OCI-LY3 (cell line): ENCODE measurements at regions not wholly inside any gene's neighbourhood (a gene's known extent, or its start where the extent isn't known, plus 50 kb on each side); places are given as distances from the start of the nearest gene placed in this dataset.

Source experiments
- H2AFZ ChIP-seq: fragments of 200-600, 300-600 bp; shearing (Covaris generic); 2 replicates; pipeline ENCODE4 v1.6.0; 2014; ENCODE audit warnings: antibody characterized with exemption, low read depth, low read length
- H3K27ac ChIP-seq: fragments of 200-600, 300-600 bp; sonication (generic); 2 replicates; pipeline ENCODE4 v1.5.1; 2014; ENCODE audit warnings: mild to moderate bottlenecking, low read length, moderate library complexity, mixed read lengths
- H3K27me3 ChIP-seq: fragments of 200-600, 300-600 bp; sonication (generic); 2 replicates; pipeline ENCODE4 v1.6.1; 2014; ENCODE audit warnings: low read depth, low read length, mixed read lengths
- H3K36me3 ChIP-seq: fragments of 200-600, 300-600 bp; sonication (generic); replicated peaks from 2 replicates; pipeline ENCODE3; 2014; ENCODE audit warnings: low read depth, low read length, mixed read lengths
- H3K4me1 ChIP-seq: fragments of 300-600, 200-600 bp; sonication (generic); 2 replicates; pipeline ENCODE4 v1.6.1; 2014; ENCODE audit warnings: low read length, mixed read lengths
- H3K4me2 ChIP-seq: fragments of 200-600, 300-600 bp; sonication (generic); 2 replicates; pipeline ENCODE4 v1.6.1; 2014; ENCODE audit warnings: low read length, mixed read lengths
- H3K4me3 ChIP-seq: fragments of 300-600, 200-600 bp; sonication (generic); 2 replicates; pipeline ENCODE4 v1.5.1; 2014; ENCODE audit warnings: antibody characterized with exemption, mild to moderate bottlenecking, low read length, moderate library complexity
- H3K79me2 ChIP-seq: fragments of 300-600, 200-600 bp; shearing (Covaris generic); 2 replicates; pipeline ENCODE4 v1.6.1; 2014; ENCODE audit warnings: mild to moderate bottlenecking, low read length, mixed read lengths
- H3K9ac ChIP-seq: fragments of 300-600, 200-600 bp; shearing (Covaris generic); 2 replicates; pipeline ENCODE4 v1.6.0; 2014; ENCODE audit warnings: mild to moderate bottlenecking, low read length, moderate library complexity
- H3K9me3 ChIP-seq: fragments of 200-600, 300-600 bp; shearing (Covaris generic); 2 replicates; pipeline ENCODE4 v1.6.1; 2014; ENCODE audit warnings: low read length, mixed read lengths; ENCODE audit not compliant: insufficient read depth
- H4K20me1 ChIP-seq: fragments of 200-600, 300-600 bp; sonication (generic); 2 replicates; pipeline ENCODE4 v1.6.1; 2016; ENCODE audit warnings: low read length, mixed read lengths; ENCODE audit not compliant: insufficient read depth
- CTCF ChIP-seq: fragments of 200-600, 300-600 bp; sonication (generic); IDR thresholded peaks from 2 replicates; pipeline ENCODE4 v1.5.1; 2014; ENCODE audit warnings: antibody characterized with exemption, low read length, low read depth
- EZH2phosphoT487 ChIP-seq: fragments of 200-600 bp; shearing (Covaris generic); IDR thresholded peaks from 2 replicates; pipeline ENCODE4 v1.6.1; 2018; ENCODE audit warnings: antibody characterized with exemption, mixed run types, low read depth

GRCh38 chr2:143936848-143937722 is 582.8 kb downstream of the ZEB2 start:
- no peak for TF ChIP-seq EZH2phosphoT487
- TF ChIP-seq CTCF = no peak
- peaks cover 87% of the 10 kb centered on the region for H3K4me1 ChIP-seq
- no peaks in the 10 kb centered on the region for H3K27me3 ChIP-seq
- peaks cover under 1% of the 10 kb centered on the region for H3K36me3 ChIP-seq
- H3K9ac ChIP-seq = peak overlapping the region; percentile 83
- H3K9me3 ChIP-seq = no peaks in the 10 kb centered on the region
- peak overlapping the region; percentile 61 for H3K4me3 ChIP-seq
- H3K4me2 ChIP-seq = peak overlapping the region; percentile 86
- no peak overlapping the region for H2AFZ ChIP-seq
- no peaks in the 10 kb centered on the region for H4K20me1 ChIP-seq
- no peaks in the 10 kb centered on the region for H3K79me2 ChIP-seq
- peak overlapping the region; percentile 97 for H3K27ac ChIP-seq

- Histone ChIP-seq H3K27ac (peak overlapping the region; percentile 97), H3K9ac (peak overlapping the region; percentile 83), H2AFZ (no peak overlapping the region), H3K36me3 (peaks cover 5% of the 10 kb centered on the region), H3K27me3 (no peaks in the 10 kb centered on the region), H3K4me3 (peak overlapping the region; percentile 61), H3K9me3 (no peaks in the 10 kb centered on the region), H3K4me1 (peaks cover 88% of the 10 kb centered on the region), H3K4me2 (peak overlapping the region; percentile 86), H4K20me1 (no peaks in the 10 kb centered on the region), H3K79me2 (no peaks in the 10 kb centered on the region)
- TF ChIP-seq EZH2phosphoT487 (no peak), CTCF (no peak)
Observed at GRCh38 chr2:143936538-143936847, 583.4 kb downstream of the ZEB2 start.

GRCh38 chr2:143935482-143935752 is 584.5 kb downstream of the ZEB2 start:
- no peaks in the 10 kb centered on the region for H3K27me3 ChIP-seq
- no peaks in the 10 kb centered on the region for H3K79me2 ChIP-seq
- H3K9me3 ChIP-seq = no peaks in the 10 kb centered on the region
- peak overlapping the region; percentile 86 for H3K4me2 ChIP-seq
- H3K9ac ChIP-seq = peak overlapping the region; percentile 83
- H3K36me3 ChIP-seq = peaks cover 6% of the 10 kb centered on the region
- peak overlapping the region; percentile 97 for H3K27ac ChIP-seq
- no peak for TF ChIP-seq EZH2phosphoT487
- no peak for TF ChIP-seq CTCF
- H2AFZ ChIP-seq = no peak overlapping the region
- H4K20me1 ChIP-seq = no peaks in the 10 kb centered on the region
- H3K4me3 ChIP-seq = peak overlapping the region; percentile 65; the same call in 1 of the 2 replicates
- peaks cover 85% of the 10 kb centered on the region for H3K4me1 ChIP-seq

GRCh38 chr2:143934626-143935481 is 585.1 kb downstream of the ZEB2 start:
- Histone ChIP-seq H3K9ac (peak overlapping the region; percentile 83), H2AFZ (0 out of 2 replicates have a peak overlapping the region, but pooled peaks have one; percentile 28), H3K4me3 (peak overlapping the region; percentile 65), H3K9me3 (0 out of 2 replicates have a peak, but pooled peaks cover 2% of the 10 kb centered on the region), H3K27ac (peak overlapping the region; percentile 97), H4K20me1 (no peaks in the 10 kb centered on the region), H3K79me2 (no peaks in the 10 kb centered on the region), H3K4me1 (peaks cover 79% of the 10 kb centered on the region), H3K4me2 (peak overlapping the region; percentile 86), H3K27me3 (no peaks in the 10 kb centered on the region), H3K36me3 (peaks cover 8% of the 10 kb centered on the region)
- TF ChIP-seq CTCF (no peak), EZH2phosphoT487 (no peak)
